OCI-LY7 (cell line): ENCODE measurements at regions not wholly inside any gene's neighbourhood (a gene's known extent, or its start where the extent isn't known, plus 50 kb on each side); places are given as distances from the start of the nearest gene placed in this dataset.

Experiments
- BruUV-seq: library from RNA; stranded (reverse); fragments of 400-500 nt; replicated peaks from 2 replicates; lab custom pipeline; 2021; lab: Mats Ljungman, UMichigan
- CTCF ChIA-PET: fragments of 300-600 bp; sonication (Branson Sonifier 250); formaldehyde crosslinking; loops from one replicate; lab custom pipeline; 2022; ENCODE audit warnings: antibody characterized with exemption; ENCODE audit not compliant: unreplicated experiment; lab: Charles Lee
- POLR2A ChIA-PET: fragments of 300-600 bp; sonication (Branson Sonifier 250); formaldehyde crosslinking; loops from one replicate; lab custom pipeline; 2022; ENCODE audit warnings: antibody characterized with exemption; lab: Charles Lee
- DNase-seq: peaks from one replicate; pipeline ENCODE4 v3.0.0-alpha.2; 2015; ENCODE audit warnings: low spot score
- H2AFZ ChIP-seq: fragments of 200-600 bp; sonication (generic), shearing (Covaris generic); 2 replicates; pipeline ENCODE4 v1.6.1; 2014; ENCODE audit warnings: mild to moderate bottlenecking, antibody characterized with exemption, low read length, moderate library complexity
- H3K27ac ChIP-seq: fragments of 200-600 bp; sonication (generic); 2 replicates; pipeline ENCODE4 v1.5.1; 2014; ENCODE audit warnings: mixed run types, low read depth, mild to moderate bottlenecking, moderate library complexity, low read length, inconsistent platforms; ENCODE audit not compliant: poor library complexity, severe bottlenecking
- H3K36me3 ChIP-seq: fragments of 200-600 bp; sonication (generic); 2 replicates; pipeline ENCODE4 v1.6.1; 2014; ENCODE audit warnings: mild to moderate bottlenecking, antibody characterized with exemption, low read length, moderate library complexity, mixed read lengths; ENCODE audit not compliant: insufficient read depth
- H3K4me1 ChIP-seq: fragments of 200-600 bp; sonication (generic); 2 replicates; pipeline ENCODE4 v1.5.1; 2014; ENCODE audit warnings: mild to moderate bottlenecking, low read length; ENCODE audit not compliant: insufficient read depth, poor library complexity, severe bottlenecking
- H3K4me2 ChIP-seq: fragments of 200-600 bp; sonication (generic); 2 replicates; pipeline ENCODE4 v1.6.1; 2014; ENCODE audit warnings: mild to moderate bottlenecking, low read length
- H3K4me3 ChIP-seq: fragments of 200-600 bp; sonication (generic); 2 replicates; pipeline ENCODE4 v1.5.1; 2014; ENCODE audit warnings: mild to moderate bottlenecking, low read depth, low read length; ENCODE audit not compliant: poor library complexity, severe bottlenecking
- H3K79me2 ChIP-seq: fragments of 200-600 bp; sonication (generic); 2 replicates; pipeline ENCODE4 v1.6.1; 2016; ENCODE audit warnings: low read depth, mild to moderate bottlenecking, low read length, moderate library complexity, mixed read lengths; ENCODE audit not compliant: insufficient read depth
- H3K9me2 ChIP-seq: fragments of 200-600 bp; sonication (generic); 2 replicates; pipeline ENCODE4 v1.6.1; 2016; ENCODE audit warnings: mild to moderate bottlenecking, low read length, mixed read lengths; ENCODE audit not compliant: insufficient read depth
- H3K9me3 ChIP-seq: fragments of 200-600 bp; sonication (generic); 2 replicates; pipeline ENCODE4 v1.6.1; 2014; ENCODE audit warnings: mild to moderate bottlenecking, mixed run types, low read length, mixed read lengths
- H4K20me1 ChIP-seq: fragments of 200-600 bp; sonication (generic); 2 replicates; pipeline ENCODE4 v1.6.1; 2014; ENCODE audit warnings: mild to moderate bottlenecking, antibody characterized with exemption, low read length, moderate library complexity, mixed read lengths; ENCODE audit not compliant: insufficient read depth
- CTCF ChIP-seq: fragments of 200-600 bp; sonication (generic); conservative IDR thresholded peaks from 2 replicates; pipeline ENCODE4 v1.5.1; 2014; ENCODE audit warnings: mild to moderate bottlenecking, antibody characterized with exemption, low read length, moderate library complexity, mixed read lengths
- EZH2phosphoT487 ChIP-seq: fragments of 200-600 bp; sonication (generic); IDR thresholded peaks from 2 replicates; pipeline ENCODE4 v1.6.1; 2018; ENCODE audit warnings: low read depth, borderline replicate concordance, mild to moderate bottlenecking, mixed run types, antibody characterized with exemption, low read length, moderate library complexity, mixed read lengths
- intact Hi-C: fragments of 100-400 bp; cut with micrococcal nuclease; formaldehyde crosslinking; loops from one replicate; pipeline ENCODE4 v1.10.0; 2022; ENCODE audit not compliant: unreplicated experiment

GRCh38 chrX:776529-777230, 146.1 kb downstream of the SHOX start:
- no peak overlapping the region for H3K4me2 ChIP-seq
- ChIA-PET CTCF (no interaction called here), POLR2A (no interaction called here)
- no peaks in the 10 kb centered on the region for H3K79me2 ChIP-seq
- intact Hi-C loops = no loop called here
- no peaks in the 10 kb centered on the region for H4K20me1 ChIP-seq
- H2AFZ ChIP-seq = no peak overlapping the region
- no peaks in the 10 kb centered on the region for H3K9me2 ChIP-seq
- no peak for DNase-seq
- H3K4me3 ChIP-seq = no peak overlapping the region
- H3K9me3 ChIP-seq = no peaks in the 10 kb centered on the region
- H3K4me1 ChIP-seq = no peaks in the 10 kb centered on the region
- H3K27ac ChIP-seq = no peak overlapping the region
- BruUV-seq = no TSS peak
- TF ChIP-seq CTCF (no peak), EZH2phosphoT487 (no peak)
- H3K36me3 ChIP-seq = no peaks in the 10 kb centered on the region

GRCh38 chrX:776061-776460, 145.5 kb downstream of the SHOX start:
- Histone ChIP-seq H3K9me2 (no peaks in the 10 kb centered on the region), H3K79me2 (no peaks in the 10 kb centered on the region), H3K4me1 (no peaks in the 10 kb centered on the region), H4K20me1 (no peaks in the 10 kb centered on the region), H2AFZ (no peak overlapping the region), H3K36me3 (no peaks in the 10 kb centered on the region), H3K4me2 (no peak overlapping the region), H3K9me3 (no peaks in the 10 kb centered on the region), H3K27ac (no peak overlapping the region), H3K4me3 (no peak overlapping the region)
- ChIA-PET CTCF (no interaction called here), POLR2A (no interaction called here)
- TF ChIP-seq EZH2phosphoT487 (no peak), CTCF (no peak)
- DNase-seq = no peak
- intact Hi-C loops = no loop called here
- no TSS peak for BruUV-seq

GRCh38 chrX:774536-774935, 143.9 kb downstream of the SHOX start:
- Histone ChIP-seq H3K27ac (no peak overlapping the region), H3K4me1 (peaks cover 8% of the 10 kb centered on the region), H3K4me3 (no peak overlapping the region), H3K9me2 (no peaks in the 10 kb centered on the region), H3K36me3 (no peaks in the 10 kb centered on the region), H3K79me2 (no peaks in the 10 kb centered on the region), H3K9me3 (no peaks in the 10 kb centered on the region), H2AFZ (no peak overlapping the region), H4K20me1 (no peaks in the 10 kb centered on the region), H3K4me2 (no peak overlapping the region)
- CTCF ChIA-PET = no interaction called here
- DNase-seq = no peak
- BruUV-seq = no TSS peak
- intact Hi-C loops = no loop called here
- no peak for TF ChIP-seq EZH2phosphoT487
- no peak for TF ChIP-seq CTCF
- POLR2A ChIA-PET = no interaction called here
